ENCODE measurements at regions not wholly inside any gene's neighbourhood (a gene's known extent, or its start where the extent isn't known, plus 50 kb on each side); places are given as distances from the start of the nearest gene placed in this dataset.

GRCh38 chr4:111628437-111628836, 516.8 kb upstream of the FAM241A start:
- no peak overlapping the region for H3K27ac ChIP-seq
- TF ChIP-seq CTCF (IDR thresholded peaks at IDR 0.05) = no peak
- no peaks in the 10 kb centered on the region for H3K36me3 ChIP-seq
- ATAC-seq (no peak), DNase-seq (no peak)
- WGBS, 2 donors = 71 to 76% methylated on average over 9 to 10 of the region's 10 CpGs
- intact Hi-C loops (cut with DNase I) = loop anchor here in 1 of 10 donors (10.0 kb wide), 1 partner anchor 994 kb away; no protein-coding TSS in a partner anchor
- H3K4me3 ChIP-seq = no peak overlapping the region
- no peaks in the 10 kb centered on the region for H3K4me1 ChIP-seq
- peaks cover 0 to 2% (median 0%) of the 10 kb centered on the region in 11 donors for H3K9me3 ChIP-seq
- H3K27me3 ChIP-seq = peaks cover 0 to 50% (median 0%) of the 10 kb centered on the region in 7 donors

- TF ChIP-seq CTCF (IDR thresholded peaks at IDR 0.05) = peak in 7 of 9 donors; percentile 27 to 48 (median 35)
- Histone ChIP-seq H3K36me3 (no peaks in the 10 kb centered on the region), H3K9me3 (no peaks in the 10 kb centered on the region), H3K4me3 (no peak overlapping the region), H3K4me1 (no peaks in the 10 kb centered on the region), H3K27me3 (peaks cover 0 to 60% (median 6%) of the 10 kb centered on the region in 7 donors), H3K27ac (no peak overlapping the region)
- ATAC-seq = no peak
- no peak for DNase-seq
- intact Hi-C loops (cut with DNase I) = loop anchor here in 2 of 10 donors (5.0 to 10.0 kb wide), 3 partner anchors 404 to 998 kb away; no protein-coding TSS in a partner anchor
- 41 to 56% methylated on average over 2 of the region's 2 CpGs for WGBS, 2 donors
Measured at GRCh38 chr4:111630705-111631104, 514.5 kb upstream of the FAM241A start.

GRCh38 chr4:111631215-111631999, 513.8 kb upstream of the FAM241A start:
- ATAC-seq = no peak
- Histone ChIP-seq H3K4me3 (no peak overlapping the region), H3K27me3 (peaks cover 0 to 67% (median 6%) of the 10 kb centered on the region in 7 donors), H3K27ac (no peak overlapping the region), H3K36me3 (no peaks in the 10 kb centered on the region), H3K4me1 (no peaks in the 10 kb centered on the region), H3K9me3 (no peaks in the 10 kb centered on the region)
- no peak for DNase-seq
- WGBS, 2 donors = 62 to 66% methylated on average over 2 of the region's 2 CpGs
- intact Hi-C loops (cut with DNase I) = loop anchor here in 2 of 10 donors (5.0 to 10.0 kb wide), 3 partner anchors 403 to 999 kb away; no protein-coding TSS in a partner anchor
- TF ChIP-seq CTCF (IDR thresholded peaks at IDR 0.05) = peak in 5 of 9 donors; percentile 18 to 41 (median 25)

GRCh38 chr4:111632641-111633151, 512.6 kb upstream of the FAM241A start:
- no peak for ATAC-seq
- no peaks in the 10 kb centered on the region for H3K36me3 ChIP-seq
- H3K4me3 ChIP-seq = no peak overlapping the region

More at GRCh38 chr4:111632641-111633151, 512.6 kb upstream of the FAM241A start:
- intact Hi-C loops (cut with DNase I) = loop anchor here in 2 of 10 donors (5.0 to 10.0 kb wide), 3 partner anchors 402 to 1000 kb away; no protein-coding TSS in a partner anchor
- no peaks in the 10 kb centered on the region for H3K4me1 ChIP-seq
- DNase-seq = no peak
- peaks cover 0 to 67% (median 7%) of the 10 kb centered on the region in 7 donors for H3K27me3 ChIP-seq
- WGBS, 2 donors = 82 to 83% methylated on average over 1 of the region's 1 CpG
- no peak overlapping the region for H3K27ac ChIP-seq
- no peaks in the 10 kb centered on the region for H3K9me3 ChIP-seq
- no peak for TF ChIP-seq CTCF (IDR thresholded peaks at IDR 0.05)
